ENCODE measurements at regions not wholly inside any gene's neighbourhood (a gene's known extent, or its start where the extent isn't known, plus 50 kb on each side); places are given as distances from the start of the nearest gene placed in this dataset.

GRCh38 chr6:3601570-3601969 is 144.7 kb upstream of the SLC22A23 start:
- Histone ChIP-seq H3K9me3 (replicated peaks; ENCODE audit: insufficient read depth, low read length) (no peaks in the 10 kb centered on the region), H3K9me2 (replicated peaks; ENCODE audit: insufficient read depth, low read length) (no peaks in the 10 kb centered on the region), H3K4me1 (ENCODE audit: low read length) (no peaks in the 10 kb centered on the region), H3K27me3 (replicated peaks; ENCODE audit: insufficient read depth, low read length) (no peaks in the 10 kb centered on the region), H3K4me2 (ENCODE audit: low read depth, low read length) (no peak overlapping the region), H3K4me3 (ENCODE audit: low read length) (no peak overlapping the region), H2AFZ (ENCODE audit: low read length) (no peak overlapping the region), H3K27ac (ENCODE audit: low read length) (no peak overlapping the region), H3K79me2 (ENCODE audit: low read length) (no peaks in the 10 kb centered on the region), H4K20me1 (ENCODE audit: insufficient read depth, low read length) (no peaks in the 10 kb centered on the region), H3F3A (ENCODE audit: insufficient read depth, low read length) (no peaks in the 10 kb centered on the region), H3K36me3 (replicated peaks; ENCODE audit: insufficient read depth, low read length) (no peaks in the 10 kb centered on the region), H3K9ac (ENCODE audit: low read length) (no peak overlapping the region)
- no peak for DNase-seq
- TF ChIP-seq EZH2phosphoT487 (IDR thresholded peaks at IDR 0.05; ENCODE audit: low read length) = no peak
- TF ChIP-seq EZH2 (optimal IDR thresholded peaks at IDR 0.05; ENCODE audit: low read depth, low read length) = no peak
- TF ChIP-seq CTCF (IDR thresholded peaks at IDR 0.05; ENCODE audit: low read length) = no peak

- Histone ChIP-seq H3K79me2 (ENCODE audit: low read length) (no peaks in the 10 kb centered on the region), H3K9me3 (replicated peaks; ENCODE audit: insufficient read depth, low read length) (no peaks in the 10 kb centered on the region), H3K36me3 (replicated peaks; ENCODE audit: insufficient read depth, low read length) (no peaks in the 10 kb centered on the region), H3K9me2 (replicated peaks; ENCODE audit: insufficient read depth, low read length) (no peaks in the 10 kb centered on the region), H2AFZ (ENCODE audit: low read length) (no peak overlapping the region), H3K9ac (ENCODE audit: low read length) (no peak overlapping the region), H3K4me3 (ENCODE audit: low read length) (no peak overlapping the region), H3F3A (ENCODE audit: insufficient read depth, low read length) (no peaks in the 10 kb centered on the region), H3K27me3 (replicated peaks; ENCODE audit: insufficient read depth, low read length) (no peaks in the 10 kb centered on the region), H3K4me1 (ENCODE audit: low read length) (no peaks in the 10 kb centered on the region), H3K27ac (ENCODE audit: low read length) (no peak overlapping the region), H4K20me1 (ENCODE audit: insufficient read depth, low read length) (no peaks in the 10 kb centered on the region), H3K4me2 (ENCODE audit: low read depth, low read length) (no peak overlapping the region)
- DNase-seq = no peak
- no peak for TF ChIP-seq EZH2phosphoT487 (IDR thresholded peaks at IDR 0.05; ENCODE audit: low read length)
Measured at GRCh38 chr6:3597500-3598064, 140.7 kb upstream of the SLC22A23 start.

GRCh38 chr6:3596766-3597165 is 139.9 kb upstream of the SLC22A23 start:
- Histone ChIP-seq H3K4me3 (ENCODE audit: low read length) (no peak overlapping the region), H3K4me1 (ENCODE audit: low read length) (no peaks in the 10 kb centered on the region), H3F3A (ENCODE audit: insufficient read depth, low read length) (no peaks in the 10 kb centered on the region), H4K20me1 (ENCODE audit: insufficient read depth, low read length) (no peaks in the 10 kb centered on the region), H3K36me3 (replicated peaks; ENCODE audit: insufficient read depth, low read length) (no peaks in the 10 kb centered on the region), H3K79me2 (ENCODE audit: low read length) (no peaks in the 10 kb centered on the region), H3K9me2 (replicated peaks; ENCODE audit: insufficient read depth, low read length) (no peaks in the 10 kb centered on the region), H3K27ac (ENCODE audit: low read length) (no peak overlapping the region), H3K4me2 (ENCODE audit: low read depth, low read length) (no peak overlapping the region), H2AFZ (ENCODE audit: low read length) (no peak overlapping the region), H3K9me3 (replicated peaks; ENCODE audit: insufficient read depth, low read length) (no peaks in the 10 kb centered on the region), H3K27me3 (replicated peaks; ENCODE audit: insufficient read depth, low read length) (no peaks in the 10 kb centered on the region), H3K9ac (ENCODE audit: low read length) (no peak overlapping the region)
- TF ChIP-seq EZH2 (optimal IDR thresholded peaks at IDR 0.05; ENCODE audit: low read depth, low read length) (no peak), EZH2phosphoT487 (IDR thresholded peaks at IDR 0.05; ENCODE audit: low read length) (no peak), CTCF (IDR thresholded peaks at IDR 0.05; ENCODE audit: low read length) (no peak)
- no peak for DNase-seq

GRCh38 chr6:3594201-3594600 is 137.4 kb upstream of the SLC22A23 start:
- Histone ChIP-seq H3K4me3 (ENCODE audit: low read length) (no peak overlapping the region), H3F3A (ENCODE audit: insufficient read depth, low read length) (no peaks in the 10 kb centered on the region), H3K9me2 (replicated peaks; ENCODE audit: insufficient read depth, low read length) (no peaks in the 10 kb centered on the region), H3K27ac (ENCODE audit: low read length) (no peak overlapping the region), H3K79me2 (ENCODE audit: low read length) (no peaks in the 10 kb centered on the region), H3K4me2 (ENCODE audit: low read depth, low read length) (no peak overlapping the region), H3K9me3 (replicated peaks; ENCODE audit: insufficient read depth, low read length) (no peaks in the 10 kb centered on the region), H4K20me1 (ENCODE audit: insufficient read depth, low read length) (no peaks in the 10 kb centered on the region), H3K27me3 (replicated peaks; ENCODE audit: insufficient read depth, low read length) (no peaks in the 10 kb centered on the region), H3K4me1 (ENCODE audit: low read length) (no peaks in the 10 kb centered on the region), H3K36me3 (replicated peaks; ENCODE audit: insufficient read depth, low read length) (no peaks in the 10 kb centered on the region), H2AFZ (ENCODE audit: low read length) (no peak overlapping the region), H3K9ac (ENCODE audit: low read length) (no peak overlapping the region)
- no peak for DNase-seq
- TF ChIP-seq CTCF (IDR thresholded peaks at IDR 0.05; ENCODE audit: low read length) (no peak), EZH2phosphoT487 (IDR thresholded peaks at IDR 0.05; ENCODE audit: low read length) (no peak), EZH2 (optimal IDR thresholded peaks at IDR 0.05; ENCODE audit: low read depth, low read length) (no peak)
